Astrocyte (in vitro differentiated cells and primary cell): ENCODE measurements at regions not wholly inside any gene's neighbourhood (a gene's known extent, or its start where the extent isn't known, plus 50 kb on each side); places are given as distances from the start of the nearest gene placed in this dataset.

Experiments used
- DNase-seq: peaks from one replicate; pipeline ENCODE4 v3.0.0-alpha.2; 2010; ENCODE audit warnings: low read depth
- FAIRE-seq: peaks from 2 replicates; lab custom pipeline; 2011; peaks lifted over from hg19 to GRCh38; lab: Jason Lieb, UNC
- H2AFZ ChIP-seq: 2 replicates; pipeline ENCODE4 v1.6.0; 2012; ENCODE audit warnings: low read depth, low read length, inconsistent platforms
- H3K27ac ChIP-seq: 2 replicates; pipeline ENCODE4 v1.5.1; 2011; ENCODE audit warnings: low read depth, low read length, inconsistent platforms
- H3K27me3 ChIP-seq: 2 replicates; pipeline ENCODE4 v1.6.0; 2011; ENCODE audit warnings: low read length, inconsistent platforms; ENCODE audit not compliant: insufficient read depth
- H3K36me3 ChIP-seq: 2 replicates; pipeline ENCODE4 v1.5.1; 2011; ENCODE audit warnings: low read length, inconsistent platforms; ENCODE audit not compliant: insufficient read depth
- H3K4me1 ChIP-seq: 2 replicates; pipeline ENCODE4 v1.5.1; 2011; ENCODE audit warnings: low read length, inconsistent platforms; ENCODE audit not compliant: insufficient read depth
- H3K4me2 ChIP-seq: 2 replicates; pipeline ENCODE4 v1.6.0; 2012; ENCODE audit warnings: low read length, inconsistent platforms
- H3K4me3 ChIP-seq: 2 replicates; pipeline ENCODE4 v1.5.1; 2011; ENCODE audit warnings: low read depth, mild to moderate bottlenecking, low read length, inconsistent platforms; ENCODE audit not compliant: insufficient read depth
- H3K79me2 ChIP-seq: 2 replicates; pipeline ENCODE4 v1.6.0; 2012; ENCODE audit warnings: mild to moderate bottlenecking, low read length, inconsistent platforms; ENCODE audit not compliant: insufficient read depth
- H3K9ac ChIP-seq: 2 replicates; pipeline ENCODE4 v1.6.0; 2012; ENCODE audit warnings: mild to moderate bottlenecking, low read length, inconsistent platforms
- H3K9me3 ChIP-seq: 2 replicates; pipeline ENCODE4 v1.5.1; 2012; ENCODE audit warnings: low read depth, mild to moderate bottlenecking, low read length, inconsistent platforms; ENCODE audit not compliant: insufficient read depth
- H4K20me1 ChIP-seq: 2 replicates; pipeline ENCODE4 v1.6.0; 2012; ENCODE audit warnings: low read length, inconsistent platforms; ENCODE audit not compliant: insufficient read depth
- H3K27ac Mint-ChIP-seq: one replicate; pipeline ENCODE4 v1.8.0; 2021; ENCODE audit warnings: mild to moderate bottlenecking, mixed read lengths; ENCODE audit not compliant: unreplicated experiment
- H3K27me3 Mint-ChIP-seq: one replicate; pipeline ENCODE4 v1.8.0; 2021; ENCODE audit warnings: low read depth, mixed read lengths; ENCODE audit not compliant: unreplicated experiment
- H3K36me3 Mint-ChIP-seq: one replicate; pipeline ENCODE4 v1.8.0; 2021; ENCODE audit warnings: low read depth, mixed read lengths; ENCODE audit not compliant: unreplicated experiment
- H3K4me1 Mint-ChIP-seq: one replicate; pipeline ENCODE4 v1.8.0; 2021; ENCODE audit warnings: low read depth, mixed read lengths; ENCODE audit not compliant: unreplicated experiment
- H3K4me3 Mint-ChIP-seq: one replicate; pipeline ENCODE4 v1.8.0; 2021; ENCODE audit warnings: mild to moderate bottlenecking, moderate library complexity, mixed read lengths; ENCODE audit not compliant: unreplicated experiment
- H3K9me3 Mint-ChIP-seq: one replicate; pipeline ENCODE4 v1.8.0; 2021; ENCODE audit warnings: mild to moderate bottlenecking, mixed read lengths; ENCODE audit not compliant: unreplicated experiment
- EZH2 ChIP-seq: IDR thresholded peaks from 2 replicates; pipeline ENCODE4 v1.6.1; 2012; ENCODE audit warnings: mild to moderate bottlenecking, low read length, inconsistent platforms; ENCODE audit not compliant: insufficient read depth
- TF ChIP-seq, protein P1 (sequence below): IDR thresholded peaks from 2 replicates; pipeline ENCODE4 v1.5.1; 2011; ENCODE audit warnings: low read depth, mild to moderate bottlenecking, inconsistent platforms, low read length, moderate library complexity; ENCODE audit not compliant: insufficient read depth

GRCh38 chr12:13307143-13307816 is 110.8 kb downstream of the EMP1 start:
- H3K4me3 ChIP-seq = no peak overlapping the region
- no peaks in the 10 kb centered on the region for H3K27me3 ChIP-seq
- H3K4me1 ChIP-seq = no peaks in the 10 kb centered on the region
- no peak for TF ChIP-seq EZH2
- TF ChIP-seq, protein P1, sequence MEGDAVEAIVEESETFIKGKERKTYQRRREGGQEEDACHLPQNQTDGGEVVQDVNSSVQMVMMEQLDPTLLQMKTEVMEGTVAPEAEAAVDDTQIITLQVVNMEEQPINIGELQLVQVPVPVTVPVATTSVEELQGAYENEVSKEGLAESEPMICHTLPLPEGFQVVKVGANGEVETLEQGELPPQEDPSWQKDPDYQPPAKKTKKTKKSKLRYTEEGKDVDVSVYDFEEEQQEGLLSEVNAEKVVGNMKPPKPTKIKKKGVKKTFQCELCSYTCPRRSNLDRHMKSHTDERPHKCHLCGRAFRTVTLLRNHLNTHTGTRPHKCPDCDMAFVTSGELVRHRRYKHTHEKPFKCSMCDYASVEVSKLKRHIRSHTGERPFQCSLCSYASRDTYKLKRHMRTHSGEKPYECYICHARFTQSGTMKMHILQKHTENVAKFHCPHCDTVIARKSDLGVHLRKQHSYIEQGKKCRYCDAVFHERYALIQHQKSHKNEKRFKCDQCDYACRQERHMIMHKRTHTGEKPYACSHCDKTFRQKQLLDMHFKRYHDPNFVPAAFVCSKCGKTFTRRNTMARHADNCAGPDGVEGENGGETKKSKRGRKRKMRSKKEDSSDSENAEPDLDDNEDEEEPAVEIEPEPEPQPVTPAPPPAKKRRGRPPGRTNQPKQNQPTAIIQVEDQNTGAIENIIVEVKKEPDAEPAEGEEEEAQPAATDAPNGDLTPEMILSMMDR = no peak
- H3K9me3 ChIP-seq = no peaks in the 10 kb centered on the region
- H3K79me2 ChIP-seq = no peaks in the 10 kb centered on the region
- Mint-ChIP-seq H3K9me3 (peaks cover 3% of the 10 kb centered on the region), H3K27ac (no peak overlapping the region), H3K4me1 (peaks cover 4% of the 10 kb centered on the region), H3K4me3 (no peak overlapping the region), H3K36me3 (no peaks in the 10 kb centered on the region), H3K27me3 (peaks cover 8% of the 10 kb centered on the region)
- H2AFZ ChIP-seq = no peak overlapping the region
- no peak overlapping the region for H3K27ac ChIP-seq
- no peaks in the 10 kb centered on the region for H4K20me1 ChIP-seq
- no peak overlapping the region for H3K9ac ChIP-seq
- FAIRE-seq (no peak), DNase-seq (no peak)
- H3K36me3 ChIP-seq = no peaks in the 10 kb centered on the region
- no peak overlapping the region for H3K4me2 ChIP-seq

DNA sequence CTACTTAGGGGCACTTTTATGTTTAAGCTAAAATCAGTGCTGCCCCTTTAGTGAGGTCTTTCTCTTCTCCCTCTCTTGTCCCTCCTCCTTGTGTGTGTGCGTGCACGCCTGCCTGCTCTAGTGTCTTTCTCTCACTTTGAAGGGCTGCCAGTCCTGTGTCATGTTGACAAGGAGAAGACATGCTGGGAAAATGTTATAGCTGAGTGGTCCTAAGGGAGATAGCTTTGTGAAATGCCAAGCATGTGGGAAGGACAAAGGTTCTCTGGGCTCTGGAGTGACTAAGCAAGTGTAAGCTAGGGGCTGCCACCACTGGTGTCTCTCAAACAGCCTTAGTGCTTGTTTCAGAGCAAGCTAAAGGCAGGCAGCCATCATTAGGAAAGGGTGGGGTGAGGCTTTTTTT is 108.4 kb downstream of the EMP1 start:
- no peak overlapping the region for H3K4me2 ChIP-seq
- H3K27ac ChIP-seq = no peak overlapping the region
- no peak overlapping the region for H3K4me3 ChIP-seq
- FAIRE-seq (no peak), DNase-seq (no peak)
- Mint-ChIP-seq H3K36me3 (no peaks in the 10 kb centered on the region), H3K9me3 (peaks cover 3% of the 10 kb centered on the region), H3K4me1 (no peaks in the 10 kb centered on the region), H3K27ac (no peak overlapping the region), H3K27me3 (peaks cover 10% of the 10 kb centered on the region), H3K4me3 (no peak overlapping the region)
- H3K36me3 ChIP-seq = no peaks in the 10 kb centered on the region
- H3K27me3 ChIP-seq = no peaks in the 10 kb centered on the region
- H3K9ac ChIP-seq = no peak overlapping the region
- H3K79me2 ChIP-seq = no peaks in the 10 kb centered on the region
- no peak overlapping the region for H2AFZ ChIP-seq
- no peaks in the 10 kb centered on the region for H4K20me1 ChIP-seq
- no peaks in the 10 kb centered on the region for H3K9me3 ChIP-seq
- H3K4me1 ChIP-seq = no peaks in the 10 kb centered on the region
- TF ChIP-seq, protein P1 = no peak
- TF ChIP-seq EZH2 = no peak

DNA sequence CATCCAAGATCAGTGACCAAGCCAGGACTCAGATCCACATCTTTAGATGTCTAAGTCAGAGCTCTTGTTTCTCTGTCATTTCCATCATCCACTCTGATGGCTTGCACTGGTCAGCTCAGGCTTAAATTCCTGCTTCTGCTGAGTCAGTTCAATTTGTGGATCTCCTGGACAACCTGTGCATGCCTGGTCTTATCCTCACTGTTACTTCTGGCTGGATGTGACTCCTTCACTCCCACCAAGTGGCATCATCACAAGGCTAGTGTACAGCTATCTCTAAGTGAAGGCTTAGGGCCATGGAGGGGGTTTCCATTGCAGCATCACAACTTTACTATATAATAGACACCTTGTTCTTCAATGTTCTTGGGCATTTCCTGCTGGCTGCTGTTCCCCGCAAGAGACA is 102.9 kb downstream of the EMP1 start:
- Mint-ChIP-seq H3K27me3 (peaks cover 11% of the 10 kb centered on the region), H3K4me1 (no peaks in the 10 kb centered on the region), H3K9me3 (peaks cover 5% of the 10 kb centered on the region), H3K4me3 (no peak overlapping the region), H3K27ac (no peak overlapping the region), H3K36me3 (no peaks in the 10 kb centered on the region)
- DNase-seq (no peak), FAIRE-seq (no peak)
- TF ChIP-seq, protein P1 = no peak
- no peak for TF ChIP-seq EZH2
- no peak overlapping the region for H3K9ac ChIP-seq
- no peaks in the 10 kb centered on the region for H4K20me1 ChIP-seq
- no peaks in the 10 kb centered on the region for H3K36me3 ChIP-seq
- H3K4me2 ChIP-seq = no peak overlapping the region
- H3K79me2 ChIP-seq = no peaks in the 10 kb centered on the region
- H3K4me1 ChIP-seq = no peaks in the 10 kb centered on the region
- H3K9me3 ChIP-seq = no peaks in the 10 kb centered on the region
- no peak overlapping the region for H3K27ac ChIP-seq
- no peak overlapping the region for H3K4me3 ChIP-seq
- no peaks in the 10 kb centered on the region for H3K27me3 ChIP-seq
- H2AFZ ChIP-seq = no peak overlapping the region
